ENCODE measurements at regions not wholly inside any gene's neighbourhood (a gene's known extent, or its start where the extent isn't known, plus 50 kb on each side); places are given as distances from the start of the nearest gene placed in this dataset.

DNA sequence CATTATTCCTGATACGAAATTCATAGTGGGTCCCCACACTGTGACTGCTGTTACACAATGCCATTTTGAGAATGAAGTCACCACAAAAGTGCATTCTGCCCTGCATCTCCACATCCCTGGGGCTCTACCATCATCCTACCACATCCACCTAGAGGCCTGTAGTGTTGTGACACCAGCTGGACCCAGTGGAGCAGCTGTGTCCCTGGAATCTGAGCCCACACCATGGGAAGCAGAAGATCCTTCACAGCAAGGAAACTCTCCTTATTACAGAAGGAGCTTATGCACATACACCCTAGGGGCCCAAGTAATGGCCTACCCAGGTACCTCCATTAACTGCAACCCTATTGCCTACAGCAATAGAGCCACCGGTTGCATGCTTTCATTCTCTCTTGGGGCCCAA is 566.6 kb upstream of the EPHA7 start:
- TF ChIP-seq EZH2 (IDR thresholded peaks at IDR 0.05; ENCODE audit: low read depth), result no peak
- TF ChIP-seq, protein P1, sequence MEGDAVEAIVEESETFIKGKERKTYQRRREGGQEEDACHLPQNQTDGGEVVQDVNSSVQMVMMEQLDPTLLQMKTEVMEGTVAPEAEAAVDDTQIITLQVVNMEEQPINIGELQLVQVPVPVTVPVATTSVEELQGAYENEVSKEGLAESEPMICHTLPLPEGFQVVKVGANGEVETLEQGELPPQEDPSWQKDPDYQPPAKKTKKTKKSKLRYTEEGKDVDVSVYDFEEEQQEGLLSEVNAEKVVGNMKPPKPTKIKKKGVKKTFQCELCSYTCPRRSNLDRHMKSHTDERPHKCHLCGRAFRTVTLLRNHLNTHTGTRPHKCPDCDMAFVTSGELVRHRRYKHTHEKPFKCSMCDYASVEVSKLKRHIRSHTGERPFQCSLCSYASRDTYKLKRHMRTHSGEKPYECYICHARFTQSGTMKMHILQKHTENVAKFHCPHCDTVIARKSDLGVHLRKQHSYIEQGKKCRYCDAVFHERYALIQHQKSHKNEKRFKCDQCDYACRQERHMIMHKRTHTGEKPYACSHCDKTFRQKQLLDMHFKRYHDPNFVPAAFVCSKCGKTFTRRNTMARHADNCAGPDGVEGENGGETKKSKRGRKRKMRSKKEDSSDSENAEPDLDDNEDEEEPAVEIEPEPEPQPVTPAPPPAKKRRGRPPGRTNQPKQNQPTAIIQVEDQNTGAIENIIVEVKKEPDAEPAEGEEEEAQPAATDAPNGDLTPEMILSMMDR (conservative IDR thresholded peaks at IDR 0.05), result no peak
- no peaks in the 10 kb centered on the region for H3K36me3 ChIP-seq (ENCODE audit: low read depth)
- H3K27me3 ChIP-seq (ENCODE audit: insufficient read depth, low read depth), result no peaks in the 10 kb centered on the region
- H3K27ac ChIP-seq, result no peak overlapping the region
- intact Hi-C loops (cut with micrococcal nuclease; ENCODE audit: unreplicated experiment), result no loop called here
- no peaks in the 10 kb centered on the region for H3K9me3 ChIP-seq (ENCODE audit: insufficient read depth, low read depth)
- no peaks in the 10 kb centered on the region for H3K4me1 ChIP-seq (replicated peaks; ENCODE audit: insufficient read depth)
- no peak for DNase-seq
- no peak overlapping the region for H3K4me2 ChIP-seq
- no peak overlapping the region for H2AFZ ChIP-seq
- ChIA-PET POLR2A (ENCODE audit: unreplicated experiment) (no interaction called here), CTCF (no interaction called here)
- H3K79me2 ChIP-seq (ENCODE audit: low read depth), result no peaks in the 10 kb centered on the region
- no peak overlapping the region for H3K4me3 ChIP-seq
- no peaks in the 10 kb centered on the region for H4K20me1 ChIP-seq (ENCODE audit: insufficient read depth)
- no peaks in the 10 kb centered on the region for H3F3A ChIP-seq (ENCODE audit: insufficient read depth, low read depth)
- BruUV-seq (replicated peaks), result no TSS peak
- no peaks in the 10 kb centered on the region for H3K9me2 ChIP-seq (ENCODE audit: insufficient read depth)

- no peak for DNase-seq
- Histone ChIP-seq H3K9me3 (ENCODE audit: insufficient read depth, low read depth) (no peaks in the 10 kb centered on the region), H3K36me3 (ENCODE audit: low read depth) (no peaks in the 10 kb centered on the region), H2AFZ (no peak overlapping the region), H3K9me2 (ENCODE audit: insufficient read depth) (no peaks in the 10 kb centered on the region), H3K79me2 (ENCODE audit: low read depth) (no peaks in the 10 kb centered on the region), H3K4me2 (no peak overlapping the region), H3F3A (ENCODE audit: insufficient read depth, low read depth) (no peaks in the 10 kb centered on the region), H3K27ac (no peak overlapping the region), H3K4me3 (no peak overlapping the region), H3K4me1 (replicated peaks; ENCODE audit: insufficient read depth) (no peaks in the 10 kb centered on the region), H3K27me3 (ENCODE audit: insufficient read depth, low read depth) (no peaks in the 10 kb centered on the region), H4K20me1 (ENCODE audit: insufficient read depth) (no peaks in the 10 kb centered on the region)
- TF ChIP-seq EZH2 (IDR thresholded peaks at IDR 0.05; ENCODE audit: low read depth), result no peak
- TF ChIP-seq, protein P1 (conservative IDR thresholded peaks at IDR 0.05), result no peak
- ChIA-PET POLR2A (ENCODE audit: unreplicated experiment) (no interaction called here), CTCF (no interaction called here)
- intact Hi-C loops (cut with micrococcal nuclease; ENCODE audit: unreplicated experiment), result no loop called here
- no TSS peak for BruUV-seq (replicated peaks)
These were observed 555.8 kb upstream of the EPHA7 start for GRCh38 chr6:93975159-93975558.

DNA sequence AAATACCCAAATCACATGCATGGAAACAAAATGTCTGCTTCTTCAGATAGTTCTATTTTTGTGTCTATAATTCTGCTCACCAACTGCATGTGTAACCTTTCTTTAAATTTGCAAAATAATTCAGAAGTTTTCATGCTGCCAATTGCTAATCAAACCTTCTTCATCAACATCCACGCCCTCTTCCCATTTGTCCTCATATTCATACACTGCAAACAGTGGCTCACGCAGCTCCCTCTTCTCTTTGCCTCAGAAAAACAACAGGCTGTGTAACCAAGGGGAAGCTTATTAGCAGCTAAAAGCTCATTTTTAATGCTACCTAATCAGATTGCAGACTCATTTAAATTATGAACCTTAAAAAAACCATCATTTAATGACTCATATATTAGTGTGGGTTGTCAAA is 555.0 kb upstream of the EPHA7 start:
- H3K9me2 ChIP-seq (ENCODE audit: insufficient read depth), result no peaks in the 10 kb centered on the region
- no peak overlapping the region for H3K4me3 ChIP-seq
- H3K4me1 ChIP-seq (replicated peaks; ENCODE audit: insufficient read depth), result no peaks in the 10 kb centered on the region
- TF ChIP-seq, protein P1 (conservative IDR thresholded peaks at IDR 0.05), result no peak
- TF ChIP-seq EZH2 (IDR thresholded peaks at IDR 0.05; ENCODE audit: low read depth), result no peak
- ChIA-PET POLR2A (ENCODE audit: unreplicated experiment) (no interaction called here), CTCF (no interaction called here)
- no peaks in the 10 kb centered on the region for H3K9me3 ChIP-seq (ENCODE audit: insufficient read depth, low read depth)
- H3K36me3 ChIP-seq (ENCODE audit: low read depth), result no peaks in the 10 kb centered on the region
- no peaks in the 10 kb centered on the region for H3K27me3 ChIP-seq (ENCODE audit: insufficient read depth, low read depth)
- intact Hi-C loops (cut with micrococcal nuclease; ENCODE audit: unreplicated experiment), result no loop called here
- H3F3A ChIP-seq (ENCODE audit: insufficient read depth, low read depth), result no peaks in the 10 kb centered on the region
- BruUV-seq (replicated peaks), result no TSS peak
- no peak for DNase-seq
- no peaks in the 10 kb centered on the region for H4K20me1 ChIP-seq (ENCODE audit: insufficient read depth)
- no peak overlapping the region for H3K4me2 ChIP-seq
- H3K79me2 ChIP-seq (ENCODE audit: low read depth), result no peaks in the 10 kb centered on the region
- no peak overlapping the region for H3K27ac ChIP-seq
- H2AFZ ChIP-seq, result no peak overlapping the region
